Renal cortical epithelial cell (primary cell): ENCODE measurements at regions not wholly inside any gene's neighbourhood (a gene's known extent, or its start where the extent isn't known, plus 50 kb on each side); places are given as distances from the start of the nearest gene placed in this dataset.
"Not testable (repeated sequence)": the region's sequence is repeated elsewhere in the genome, so short reads cannot be mapped to it uniquely, and the experiment has no call there.

ENCODE experiments used
- DNase-seq: peaks from one replicate; pipeline ENCODE4 v3.0.0-alpha.2; 2011; ENCODE audit warnings: low read depth

- DNase-seq: not testable (repeated sequence)
These were observed 109.5 kb downstream of the FOXD4L6 start for GRCh38 chr9:41018948-41019347.

GRCh38 chr9:41016699-41017098 lies 111.8 kb downstream of the FOXD4L6 start:
- DNase-seq: not testable (repeated sequence)

GRCh38 chr9:40999952-41000700 lies 128.4 kb downstream of the FOXD4L6 start:
- DNase-seq: not testable (repeated sequence)

GRCh38 chr9:40995490-40995889 lies 133.0 kb downstream of the FOXD4L6 start:
- DNase-seq: not testable (repeated sequence)

GRCh38 chr9:40993842-40994241 lies 134.6 kb downstream of the FOXD4L6 start:
- DNase-seq: not testable (repeated sequence)

- not testable (repeated sequence) for DNase-seq
These were observed 135.1 kb downstream of the FOXD4L6 start for GRCh38 chr9:40993375-40993774.

- DNase-seq: not testable (repeated sequence)
These were observed 136.0 kb downstream of the FOXD4L6 start for GRCh38 chr9:40992472-40992821.

GRCh38 chr9:40991741-40992471 lies 136.6 kb downstream of the FOXD4L6 start:
- DNase-seq: peak; percentile 97

GRCh38 chr9:40991100-40991740 lies 137.3 kb downstream of the FOXD4L6 start:
- DNase-seq: not testable (repeated sequence)

GRCh38 chr9:40986332-40986731 lies 142.1 kb downstream of the FOXD4L6 start:
- not testable (repeated sequence) for DNase-seq

- DNase-seq: not testable (repeated sequence)
These were observed 153.1 kb downstream of the FOXD4L6 start for GRCh38 chr9:40975351-40975750.

- DNase-seq: not testable (repeated sequence)
These were observed 153.6 kb downstream of the FOXD4L6 start for GRCh38 chr9:40974912-40975311.

- DNase-seq: not testable (repeated sequence)
These were observed 156.7 kb downstream of the FOXD4L6 start for GRCh38 chr9:40971773-40972172.

- DNase-seq: not testable (repeated sequence)
These were observed 158.1 kb downstream of the FOXD4L6 start for GRCh38 chr9:40970340-40970739.

GRCh38 chr9:40962461-40962860 lies 166.0 kb downstream of the FOXD4L6 start:
- DNase-seq: not testable (repeated sequence)

GRCh38 chr9:40951876-40952494 lies 176.5 kb downstream of the FOXD4L6 start:
- DNase-seq: not testable (repeated sequence)

GRCh38 chr9:40946228-40946627 lies 182.3 kb downstream of the FOXD4L6 start:
- not testable (repeated sequence) for DNase-seq

- DNase-seq: not testable (repeated sequence)
These were observed 185.8 kb downstream of the FOXD4L6 start for GRCh38 chr9:40942730-40943129.

GRCh38 chr9:40939888-40940209 lies 188.6 kb downstream of the FOXD4L6 start:
- DNase-seq: not testable (repeated sequence)

- DNase-seq: not testable (repeated sequence)
These were observed 189.1 kb downstream of the FOXD4L6 start for GRCh38 chr9:40939201-40939887.

GRCh38 chr9:40935336-40935735 lies 193.1 kb downstream of the FOXD4L6 start:
- no peak for DNase-seq

GRCh38 chr9:40934480-40934879 lies 194.0 kb downstream of the FOXD4L6 start:
- not testable (repeated sequence) for DNase-seq
